Right kidney (tissue), 1 donor: ENCODE measurements at regions not wholly inside any gene's neighbourhood (a gene's known extent, or its start where the extent isn't known, plus 50 kb on each side); places are given as distances from the start of the nearest gene placed in this dataset.
"Not testable (repeated sequence)": the region's sequence is repeated elsewhere in the genome, so short reads cannot be mapped to it uniquely, and the experiment has no call there.

Experiments
- DNase-seq: peaks from one replicate; pipeline ENCODE4 v3.0.0-alpha.2; 2016

DNA sequence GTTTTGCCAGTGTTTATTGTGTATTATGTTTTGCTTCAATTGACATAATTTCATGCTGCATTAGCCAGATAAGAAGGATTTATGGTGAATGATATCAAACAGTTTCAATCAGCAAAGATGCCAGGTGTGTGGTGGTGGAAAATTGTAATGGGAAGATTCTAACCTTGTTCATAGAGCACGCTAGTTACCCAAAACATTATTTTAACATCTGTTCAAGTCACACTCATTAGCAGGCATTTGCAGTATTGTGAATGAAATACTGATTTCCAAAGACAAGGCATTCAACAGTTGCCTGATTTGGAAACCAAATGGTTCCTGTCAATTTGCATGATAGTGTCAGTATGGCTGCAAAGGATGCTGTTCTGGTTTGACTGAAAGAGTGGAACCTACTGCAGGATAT is 129.7 kb downstream of the EPC1 start:
- no peak for DNase-seq

DNA sequence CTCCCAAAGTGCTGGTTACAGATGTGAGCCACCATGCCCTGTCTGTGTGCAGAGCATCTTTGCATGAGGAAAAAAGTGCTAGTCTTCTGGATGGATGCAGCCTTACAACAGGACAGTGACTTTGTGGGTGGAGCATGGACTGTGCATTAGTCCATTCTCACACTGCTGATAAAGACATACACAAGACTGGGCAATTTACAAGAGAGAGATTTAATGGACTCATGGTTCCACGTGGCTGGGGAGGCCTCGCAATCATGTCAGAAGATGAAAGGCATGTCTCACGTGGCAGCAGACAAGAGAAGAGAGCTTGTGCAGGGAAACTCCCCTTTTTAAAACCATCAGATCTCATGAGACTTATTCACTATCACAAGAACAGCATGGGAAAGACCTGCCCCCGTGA is 133.1 kb downstream of the EPC1 start:
- DNase-seq, result not testable (repeated sequence)

GRCh38 chr10:32211046-32211363 is 136.0 kb downstream of the EPC1 start:
- DNase-seq, result no peak

- DNase-seq, result no peak
These were observed 136.5 kb downstream of the EPC1 start for GRCh38 chr10:32210306-32211045.

DNA sequence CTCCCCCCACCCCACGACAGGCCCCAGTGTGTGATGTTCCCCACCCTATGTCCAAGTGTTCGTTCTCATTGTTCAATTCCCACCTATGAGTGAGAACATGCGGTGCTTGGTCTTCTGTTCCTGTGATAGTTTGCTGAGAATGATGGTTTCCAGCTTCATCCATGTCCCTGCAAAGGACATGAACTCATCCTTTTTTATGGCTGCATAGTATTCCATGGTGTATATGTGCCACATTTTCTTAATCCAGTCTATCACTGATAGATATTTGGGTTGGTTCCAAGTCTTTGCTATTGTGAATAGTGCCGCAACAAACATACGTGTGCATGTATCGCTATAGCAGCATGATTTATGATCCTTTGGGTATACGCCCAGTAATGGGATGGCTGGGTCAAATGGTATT is 139.0 kb downstream of the EPC1 start:
- DNase-seq, result not testable (repeated sequence)

GRCh38 chr10:32207544-32207943 is 139.4 kb downstream of the EPC1 start:
- no peak for DNase-seq

DNA sequence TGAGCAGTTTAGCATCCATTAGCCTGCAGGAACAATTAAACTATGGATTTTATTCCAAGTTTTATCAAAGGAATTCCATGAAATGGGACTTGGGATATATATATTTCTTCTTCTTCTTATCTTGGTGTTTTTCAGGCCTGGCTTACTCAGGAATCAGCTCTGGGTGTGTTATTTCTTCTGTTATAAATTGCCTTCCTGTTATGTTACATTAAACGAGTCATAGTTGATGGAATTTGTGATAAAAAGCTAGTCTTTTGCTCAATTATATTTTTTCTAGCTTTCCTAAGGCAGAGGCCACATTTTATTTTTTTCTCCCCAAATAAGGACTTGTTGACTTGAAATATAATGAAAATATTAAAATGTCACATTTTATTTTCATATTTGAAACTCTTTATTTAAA is 141.3 kb downstream of the EPC1 start:
- DNase-seq, result no peak

GRCh38 chr10:32204606-32205005 is 142.4 kb downstream of the EPC1 start:
- no peak for DNase-seq

DNA sequence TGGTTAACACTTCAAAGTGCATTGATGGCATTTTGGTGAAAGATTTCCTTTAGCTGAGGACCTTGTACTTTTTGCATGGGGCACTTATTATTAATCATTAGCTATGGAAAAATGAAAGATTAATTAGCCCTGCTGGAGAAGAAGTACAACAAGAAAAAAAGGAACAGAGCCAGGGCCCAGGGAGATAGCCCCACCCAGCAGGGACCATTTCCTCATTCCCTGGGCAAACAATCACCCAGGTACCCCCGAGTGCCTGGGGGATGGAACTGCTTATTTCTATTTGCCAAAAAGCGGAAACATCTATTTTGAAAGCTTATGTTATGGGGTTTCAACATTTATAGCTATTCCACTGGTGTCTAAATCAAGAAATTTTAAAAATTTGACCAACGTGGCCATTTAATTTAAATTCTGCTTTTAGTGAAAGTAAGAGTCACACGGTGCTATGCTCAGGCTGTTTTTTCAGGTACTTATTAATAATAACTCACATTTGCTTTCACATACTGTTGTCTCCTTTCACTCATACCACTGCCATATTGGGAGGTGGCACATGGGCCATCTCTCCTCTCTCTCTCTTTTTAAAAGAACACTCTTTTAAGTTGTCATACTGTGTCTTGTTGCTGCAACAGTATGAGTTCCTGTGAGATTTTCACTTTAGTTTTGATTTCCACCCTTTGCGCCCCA is 143.6 kb upstream of the KIF5B start:
- no peak for DNase-seq

DNA sequence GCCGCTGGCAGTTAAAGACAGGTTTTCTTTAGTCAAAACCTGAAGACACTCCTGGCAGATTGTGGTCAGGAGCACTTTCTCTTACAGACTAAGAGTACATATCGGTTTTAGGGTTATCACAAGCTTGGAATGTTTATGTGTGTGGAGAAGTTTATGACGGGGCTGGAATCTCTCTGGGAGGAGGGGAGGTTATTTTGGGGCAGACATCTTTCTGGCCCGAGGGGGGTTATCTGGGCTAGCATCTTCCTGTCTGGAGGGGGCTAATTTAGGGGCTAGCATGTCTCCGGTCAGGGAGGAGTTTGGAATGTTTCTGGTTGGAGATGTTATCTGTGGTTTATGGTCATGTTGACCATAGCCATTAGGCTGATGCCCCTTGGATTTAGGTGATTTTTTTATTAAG is 141.2 kb upstream of the KIF5B start:
- DNase-seq, result no peak

GRCh38 chr10:32190890-32191491 is 134.8 kb upstream of the KIF5B start:
- no peak for DNase-seq

DNA sequence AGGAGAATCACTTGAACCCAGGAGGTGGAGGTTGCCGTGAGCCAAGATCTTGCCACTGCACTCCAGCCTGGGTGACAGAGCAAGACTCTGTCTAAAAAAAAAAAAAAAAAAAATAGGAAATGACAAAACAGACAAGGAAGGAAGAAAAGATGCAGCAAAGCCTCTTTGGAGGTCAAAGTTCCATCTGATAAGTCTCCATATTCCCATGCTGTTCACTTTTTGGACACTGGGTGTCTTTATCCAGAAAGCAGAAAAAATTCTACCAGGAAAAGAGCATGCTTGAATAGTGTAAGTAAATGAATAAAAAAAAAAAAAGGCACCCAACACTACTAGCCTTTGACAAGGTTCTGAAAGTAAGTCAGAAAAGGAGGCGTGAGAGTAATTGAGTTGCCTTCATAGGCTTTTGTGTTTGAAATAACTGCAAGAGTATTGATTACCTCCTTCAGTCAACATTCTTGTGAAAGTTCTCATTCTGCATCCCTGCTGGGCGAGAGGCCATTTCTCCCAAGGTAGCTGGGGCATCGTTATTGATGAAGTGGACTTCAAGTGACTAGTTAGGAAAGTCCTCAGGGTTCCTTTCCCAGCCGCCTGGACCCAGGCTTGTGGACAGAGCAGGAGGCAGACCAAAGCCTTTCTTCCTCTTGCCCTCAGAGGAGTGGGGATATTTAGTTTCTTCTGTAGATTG is 133.3 kb upstream of the KIF5B start:
- no peak for DNase-seq

GRCh38 chr10:32188601-32189000 is 132.4 kb upstream of the KIF5B start:
- not testable (repeated sequence) for DNase-seq

GRCh38 chr10:32187686-32188085 is 131.5 kb upstream of the KIF5B start:
- DNase-seq, result no peak

GRCh38 chr10:32183652-32184051 is 127.4 kb upstream of the KIF5B start:
- DNase-seq, result not testable (repeated sequence)

- no peak for DNase-seq
These were observed 126.3 kb upstream of the KIF5B start for GRCh38 chr10:32182476-32182875.

DNA sequence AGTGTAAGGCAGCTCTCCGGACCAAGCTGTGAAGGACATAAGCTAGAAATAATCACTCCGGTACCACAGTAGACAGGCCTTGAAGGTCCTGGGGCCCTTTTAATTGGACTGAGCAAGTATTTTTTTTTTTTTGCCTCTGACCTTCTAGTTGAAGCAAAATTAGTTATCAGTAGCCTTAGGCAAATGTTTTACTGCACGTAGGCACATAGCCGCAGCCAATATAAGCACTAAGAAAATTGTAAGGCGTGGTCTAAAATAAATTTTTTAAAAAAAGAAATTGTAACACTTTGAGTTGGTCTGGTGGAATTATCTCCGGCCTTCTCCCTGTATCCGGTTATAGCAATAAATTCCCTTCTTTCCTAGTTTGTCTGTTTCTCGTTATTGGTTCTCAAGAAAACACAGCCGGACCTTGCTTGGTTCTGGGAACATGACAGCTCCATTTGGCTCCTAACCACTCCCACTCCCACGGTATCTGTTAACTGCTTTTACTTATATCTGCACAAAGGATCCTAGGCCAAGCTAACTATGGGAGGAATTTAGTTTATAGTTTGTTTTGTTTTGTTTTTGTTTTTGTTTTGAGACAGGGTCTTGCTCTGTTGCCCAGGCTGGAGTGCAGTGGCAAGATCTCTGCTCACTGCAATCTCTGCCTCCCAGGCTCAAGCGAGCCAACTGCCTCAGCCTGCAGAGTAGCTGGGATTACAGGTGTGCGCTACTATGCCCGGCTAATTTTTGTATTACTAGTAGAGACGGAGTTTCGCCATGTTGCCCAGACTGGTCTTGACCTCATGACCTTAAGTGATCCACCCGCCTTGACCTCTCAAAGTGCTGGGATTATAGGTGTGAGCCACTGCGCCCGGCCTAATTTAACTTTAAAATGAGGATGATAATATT is 124.4 kb upstream of the KIF5B start:
- DNase-seq, result no peak

- no peak for DNase-seq
These were observed 123.6 kb upstream of the KIF5B start for GRCh38 chr10:32179836-32180235.

GRCh38 chr10:32177594-32177993 is 121.4 kb upstream of the KIF5B start:
- not testable (repeated sequence) for DNase-seq

GRCh38 chr10:32175629-32176028 is 119.4 kb upstream of the KIF5B start:
- DNase-seq, result no peak

GRCh38 chr10:32174349-32174893 is 118.2 kb upstream of the KIF5B start:
- no peak for DNase-seq

GRCh38 chr10:32171204-32171603 is 115.0 kb upstream of the KIF5B start:
- DNase-seq, result no peak
